MM.1S (cell line): ENCODE measurements at regions not wholly inside any gene's neighbourhood (a gene's known extent, or its start where the extent isn't known, plus 50 kb on each side); places are given as distances from the start of the nearest gene placed in this dataset.

ENCODE experiments used
- DNase-seq: peaks from one replicate; pipeline ENCODE4 v3.0.0-alpha.2; 2015
- H2AFZ ChIP-seq: fragments of 300-600 bp; sonication (generic); 2 replicates; pipeline ENCODE4 v1.6.0; 2016; ENCODE audit warnings: antibody characterized with exemption, low read length
- H3F3A ChIP-seq: fragments of 300-600 bp; sonication (generic); 2 replicates; pipeline ENCODE4 v1.6.1; 2016; ENCODE audit warnings: mild to moderate bottlenecking, antibody characterized with exemption, low read length, moderate library complexity, mixed read lengths; ENCODE audit not compliant: insufficient read depth
- H3K27ac ChIP-seq: fragments of 300-600 bp; sonication (generic); 2 replicates; pipeline ENCODE4 v1.5.1; 2016; ENCODE audit warnings: mild to moderate bottlenecking, low read length
- H3K27me3 ChIP-seq: fragments of 300-600 bp; sonication (generic); replicated peaks from 2 replicates; pipeline ENCODE4 v1.6.0; 2016; ENCODE audit warnings: low read length; ENCODE audit not compliant: insufficient read depth
- H3K36me3 ChIP-seq: fragments of 300-600 bp; sonication (generic); replicated peaks from 2 replicates; pipeline ENCODE4 v1.6.1; 2016; ENCODE audit warnings: mild to moderate bottlenecking, low read length, mixed read lengths; ENCODE audit not compliant: insufficient read depth
- H3K4me1 ChIP-seq: fragments of 300-600 bp; sonication (generic); 2 replicates; pipeline ENCODE4 v1.6.1; 2016; ENCODE audit warnings: low read length, mixed read lengths
- H3K4me2 ChIP-seq: fragments of 300-600 bp; sonication (generic); 2 replicates; pipeline ENCODE4 v1.6.0; 2016; ENCODE audit warnings: low read depth, low read length
- H3K4me3 ChIP-seq: fragments of 300-600 bp; sonication (generic); 2 replicates; pipeline ENCODE4 v1.5.1; 2016; ENCODE audit warnings: low read length, mixed read lengths
- H3K79me2 ChIP-seq: fragments of 300-600 bp; sonication (generic); 2 replicates; pipeline ENCODE4 v1.6.1; 2016; ENCODE audit warnings: mixed run types, low read length, mixed read lengths
- H3K9ac ChIP-seq: fragments of 300-600 bp; sonication (generic); 2 replicates; pipeline ENCODE4 v1.6.1; 2016; ENCODE audit warnings: low read length, mixed read lengths
- H3K9me2 ChIP-seq: fragments of 300-600 bp; sonication (generic); replicated peaks from 2 replicates; pipeline ENCODE4 v1.6.1; 2016; ENCODE audit warnings: mild to moderate bottlenecking, low read length, mixed read lengths; ENCODE audit not compliant: insufficient read depth
- H3K9me3 ChIP-seq: fragments of 300-600 bp; sonication (generic); replicated peaks from 2 replicates; pipeline ENCODE4 v1.6.1; 2016; ENCODE audit warnings: mild to moderate bottlenecking, low read length, mixed read lengths; ENCODE audit not compliant: insufficient read depth
- H4K20me1 ChIP-seq: fragments of 300-600 bp; sonication (generic); 2 replicates; pipeline ENCODE4 v1.6.1; 2016; ENCODE audit warnings: mild to moderate bottlenecking, low read length, moderate library complexity, mixed read lengths; ENCODE audit not compliant: insufficient read depth
- EZH2 ChIP-seq: fragments of 300-600 bp; sonication (generic); optimal IDR thresholded peaks from 2 replicates; pipeline ENCODE3; 2017; ENCODE audit warnings: low read depth, mild to moderate bottlenecking, antibody characterized with exemption, low read length, mixed read lengths
- EZH2phosphoT487 ChIP-seq: fragments of 300-600 bp; sonication (generic); IDR thresholded peaks from 2 replicates; pipeline ENCODE4 v1.6.1; 2018; ENCODE audit warnings: antibody characterized with exemption, low read length
- TF ChIP-seq, protein P1 (sequence below): fragments of 300-600 bp; sonication (generic); IDR thresholded peaks from 2 replicates; pipeline ENCODE4 v1.5.1; 2016; ENCODE audit warnings: antibody characterized with exemption, low read length, mixed read lengths

DNA sequence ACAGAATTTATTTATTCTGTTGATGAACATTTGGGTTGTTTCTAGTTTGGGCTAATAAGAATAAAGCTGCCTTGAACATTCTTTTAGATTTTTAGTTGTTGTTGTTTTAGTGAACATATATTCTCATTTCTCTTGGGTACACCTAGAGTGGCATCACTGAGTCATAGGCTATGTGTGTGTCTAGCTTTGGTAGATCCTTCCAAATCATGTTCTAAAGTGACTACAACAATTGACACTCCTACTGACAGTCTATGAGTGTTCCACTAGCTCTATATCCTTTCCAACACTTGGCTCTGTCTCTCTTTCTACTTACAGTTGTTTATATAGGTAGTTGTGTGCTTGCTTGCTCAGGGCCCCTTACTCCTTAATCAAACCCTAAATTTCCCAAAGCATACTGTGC lies 346.0 kb upstream of the NCAM1 start:
- H3K9me3 ChIP-seq: no peaks in the 10 kb centered on the region
- H3K4me3 ChIP-seq: no peak overlapping the region
- no peaks in the 10 kb centered on the region for H3K36me3 ChIP-seq
- no peaks in the 10 kb centered on the region for H3K27me3 ChIP-seq
- H3K4me1 ChIP-seq: no peaks in the 10 kb centered on the region
- H3K27ac ChIP-seq: no peak overlapping the region
- H3F3A ChIP-seq: no peaks in the 10 kb centered on the region
- H2AFZ ChIP-seq: no peak overlapping the region
- no peak for DNase-seq
- no peaks in the 10 kb centered on the region for H3K79me2 ChIP-seq
- H4K20me1 ChIP-seq: no peaks in the 10 kb centered on the region
- no peak overlapping the region for H3K4me2 ChIP-seq
- no peak overlapping the region for H3K9ac ChIP-seq
- H3K9me2 ChIP-seq: no peaks in the 10 kb centered on the region
- TF ChIP-seq EZH2phosphoT487: no peak

DNA sequence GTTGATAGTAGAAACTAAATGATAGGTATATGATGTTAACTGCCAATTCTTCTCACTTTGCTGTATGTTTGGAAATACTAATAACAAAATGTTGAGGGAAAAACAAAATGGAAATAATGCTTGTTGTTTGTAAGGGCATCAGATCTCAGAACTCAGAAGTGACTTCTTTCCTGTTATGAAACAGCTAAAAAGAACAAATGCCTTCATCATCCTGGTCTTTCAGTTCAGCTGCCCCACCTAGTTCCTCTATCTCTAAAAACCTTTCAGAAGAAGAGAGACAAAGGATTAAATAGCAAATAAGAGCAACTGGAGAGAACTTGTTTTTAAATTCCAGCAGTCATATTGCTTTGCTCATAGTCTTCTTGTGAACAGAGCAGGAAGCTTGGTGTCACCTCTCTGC lies 345.3 kb upstream of the NCAM1 start:
- Histone ChIP-seq H3K27ac (no peak overlapping the region), H3K9ac (no peak overlapping the region), H2AFZ (no peak overlapping the region), H3F3A (no peaks in the 10 kb centered on the region), H3K4me3 (no peak overlapping the region), H3K36me3 (no peaks in the 10 kb centered on the region), H3K9me3 (no peaks in the 10 kb centered on the region), H3K9me2 (no peaks in the 10 kb centered on the region), H3K79me2 (no peaks in the 10 kb centered on the region), H3K4me1 (no peaks in the 10 kb centered on the region), H3K4me2 (no peak overlapping the region), H3K27me3 (no peaks in the 10 kb centered on the region), H4K20me1 (no peaks in the 10 kb centered on the region)
- DNase-seq: no peak
- no peak for TF ChIP-seq EZH2
- TF ChIP-seq, protein P1, sequence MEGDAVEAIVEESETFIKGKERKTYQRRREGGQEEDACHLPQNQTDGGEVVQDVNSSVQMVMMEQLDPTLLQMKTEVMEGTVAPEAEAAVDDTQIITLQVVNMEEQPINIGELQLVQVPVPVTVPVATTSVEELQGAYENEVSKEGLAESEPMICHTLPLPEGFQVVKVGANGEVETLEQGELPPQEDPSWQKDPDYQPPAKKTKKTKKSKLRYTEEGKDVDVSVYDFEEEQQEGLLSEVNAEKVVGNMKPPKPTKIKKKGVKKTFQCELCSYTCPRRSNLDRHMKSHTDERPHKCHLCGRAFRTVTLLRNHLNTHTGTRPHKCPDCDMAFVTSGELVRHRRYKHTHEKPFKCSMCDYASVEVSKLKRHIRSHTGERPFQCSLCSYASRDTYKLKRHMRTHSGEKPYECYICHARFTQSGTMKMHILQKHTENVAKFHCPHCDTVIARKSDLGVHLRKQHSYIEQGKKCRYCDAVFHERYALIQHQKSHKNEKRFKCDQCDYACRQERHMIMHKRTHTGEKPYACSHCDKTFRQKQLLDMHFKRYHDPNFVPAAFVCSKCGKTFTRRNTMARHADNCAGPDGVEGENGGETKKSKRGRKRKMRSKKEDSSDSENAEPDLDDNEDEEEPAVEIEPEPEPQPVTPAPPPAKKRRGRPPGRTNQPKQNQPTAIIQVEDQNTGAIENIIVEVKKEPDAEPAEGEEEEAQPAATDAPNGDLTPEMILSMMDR: no peak
- no peak for TF ChIP-seq EZH2phosphoT487

DNA sequence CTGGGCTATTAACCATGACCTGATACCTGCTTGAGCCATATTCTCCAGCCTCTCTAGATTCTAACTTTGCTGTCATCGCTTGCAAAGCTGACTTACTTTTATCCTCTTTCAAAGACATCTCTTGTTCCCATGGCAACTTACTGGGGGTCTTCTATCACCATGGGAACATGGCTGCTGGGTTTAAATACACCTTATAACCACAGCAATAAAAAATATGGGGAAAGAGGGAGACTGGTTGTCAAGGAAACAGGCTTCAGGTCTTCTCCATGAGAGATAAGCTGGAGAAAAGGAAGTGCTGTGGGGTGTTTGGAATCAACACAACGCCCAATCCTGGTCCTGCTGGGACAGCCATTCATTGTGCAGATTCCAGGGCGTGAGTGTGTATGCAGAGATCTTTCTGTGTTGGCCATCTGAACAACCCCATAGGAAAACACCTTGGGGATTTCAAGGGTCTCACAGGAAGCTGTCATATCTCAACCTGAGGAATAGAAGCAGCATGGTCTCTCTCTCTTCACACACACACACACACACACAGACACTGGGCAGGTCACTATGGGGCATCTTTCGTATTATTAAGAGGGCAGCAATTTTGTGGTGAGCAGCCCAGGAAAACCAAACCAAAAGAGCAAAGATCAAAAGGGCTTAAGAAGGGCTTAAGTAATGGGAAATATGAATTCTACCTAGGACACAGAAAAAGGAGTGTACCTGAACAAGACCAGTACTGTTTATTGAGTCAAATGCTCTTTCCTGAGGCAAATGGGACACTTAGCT lies 344.7 kb upstream of the NCAM1 start:
- no peak overlapping the region for H3K9ac ChIP-seq
- DNase-seq: no peak
- no peak overlapping the region for H3K4me2 ChIP-seq
- no peaks in the 10 kb centered on the region for H3K36me3 ChIP-seq
- H3K79me2 ChIP-seq: no peaks in the 10 kb centered on the region
- H4K20me1 ChIP-seq: no peaks in the 10 kb centered on the region
- H3K27me3 ChIP-seq: no peaks in the 10 kb centered on the region
- no peaks in the 10 kb centered on the region for H3K4me1 ChIP-seq
- no peaks in the 10 kb centered on the region for H3F3A ChIP-seq
- H3K9me2 ChIP-seq: no peaks in the 10 kb centered on the region
- H3K9me3 ChIP-seq: no peaks in the 10 kb centered on the region
- H3K27ac ChIP-seq: no peak overlapping the region
- TF ChIP-seq, protein P1: no peak
- no peak for TF ChIP-seq EZH2
- TF ChIP-seq EZH2phosphoT487: no peak
- no peak overlapping the region for H3K4me3 ChIP-seq
- no peak overlapping the region for H2AFZ ChIP-seq

DNA sequence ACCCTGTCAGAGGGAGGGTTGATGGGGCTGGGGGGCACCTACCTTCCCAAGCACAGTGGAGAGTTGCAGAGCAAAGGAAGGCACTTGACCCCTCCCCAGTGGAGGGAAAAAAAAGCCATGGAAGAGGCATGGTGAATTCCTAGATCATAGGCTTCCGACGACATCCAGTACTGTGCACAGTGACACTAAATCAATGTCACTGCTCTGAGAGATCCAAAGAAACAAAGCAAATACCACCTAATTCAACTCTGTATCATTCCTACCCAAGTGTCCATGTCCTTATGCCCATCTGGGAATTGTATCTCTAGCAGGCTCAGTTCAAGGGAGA lies 344.2 kb upstream of the NCAM1 start:
- Histone ChIP-seq H3K27me3 (no peaks in the 10 kb centered on the region), H3K9me3 (no peaks in the 10 kb centered on the region), H4K20me1 (no peaks in the 10 kb centered on the region), H3K36me3 (no peaks in the 10 kb centered on the region), H3K4me3 (no peak overlapping the region), H3K79me2 (no peaks in the 10 kb centered on the region), H3K27ac (no peak overlapping the region), H3K9me2 (no peaks in the 10 kb centered on the region), H3K4me2 (no peak overlapping the region), H3K4me1 (no peaks in the 10 kb centered on the region), H3K9ac (no peak overlapping the region), H2AFZ (no peak overlapping the region), H3F3A (no peaks in the 10 kb centered on the region)
- TF ChIP-seq EZH2 (no peak), EZH2phosphoT487 (no peak)
- TF ChIP-seq, protein P1: no peak
- no peak for DNase-seq
